GM12878 (cell line): ENCODE measurements at regions not wholly inside any gene's neighbourhood (a gene's known extent, or its start where the extent isn't known, plus 50 kb on each side); places are given as distances from the start of the nearest gene placed in this dataset.

Experiments
- ATAC-seq: fragments of 200-7000 bp; cut with Tn5 transposase; 3 replicates; pipeline ENCODE4 v1.9.1; 2020; ENCODE audit warnings: mild to moderate bottlenecking, moderate library complexity
- BruUV-seq: library from RNA; stranded (reverse); fragments of 400-500 nt; replicated peaks from 2 replicates; lab custom pipeline; 2021; lab: Mats Ljungman, UMichigan
- CTCF ChIA-PET: fragments of 300-600 bp; sonication (Branson Sonifier 250); formaldehyde crosslinking; extraction: SDS; loops from one replicate; lab custom pipeline; 2021; ENCODE audit warnings: inconsistent platforms; lab: Yijun Ruan, JAX
- POLR2A ChIA-PET: fragments of 350-600 bp; formaldehyde crosslinking; extraction: SDS; loops from one replicate; lab custom pipeline; 2021; ENCODE audit warnings: inconsistent platforms; lab: Charles Lee
- RAD21 ChIA-PET: fragments of 300-600 bp; sonication (Branson Sonifier 250); formaldehyde crosslinking; loops from one replicate; lab custom pipeline; 2023; ENCODE audit warnings: antibody characterized with exemption; ENCODE audit not compliant: unreplicated experiment; lab: Charles Lee
- SMC1A ChIA-PET: fragments of 300-600 bp; sonication (Branson Sonifier 250); formaldehyde crosslinking; loops from one replicate; lab custom pipeline; 2023; ENCODE audit not compliant: unreplicated experiment, uncharacterized antibody; lab: Charles Lee
- DNase-seq: peaks from one replicate; pipeline ENCODE4 v3.0.0-alpha.2; 2011; ENCODE audit warnings: low read depth, low spot score
- FAIRE-seq: peaks from 3 replicates; lab custom pipeline; 2011; peaks lifted over from hg19 to GRCh38; lab: Jason Lieb, UNC
- H2AFZ ChIP-seq: 2 replicates; pipeline ENCODE4 v1.6.0; 2011; ENCODE audit warnings: low read depth, low read length, control low read depth; ENCODE audit not compliant: control insufficient read depth
- H3K27ac ChIP-seq: 2 replicates; pipeline ENCODE4 v1.5.1; 2011; ENCODE audit warnings: control low read depth; ENCODE audit not compliant: control insufficient read depth, insufficient read depth
- H3K27me3 ChIP-seq, 2 experiments: replicated peaks in 1 of 2; 2 replicates each; pipeline versions ENCODE4 v1.6.0 to v1.6.1; 2011; ENCODE audit warnings: low read length in 1 of 2; ENCODE audit not compliant: control insufficient read depth in 2 of 2, insufficient read depth in 2 of 2
- H3K36me3 ChIP-seq, 2 experiments: 2 replicates each; pipeline ENCODE4 v1.5.1; 2011; ENCODE audit warnings: low read length in 1 of 2; ENCODE audit not compliant: control insufficient read depth in 2 of 2, insufficient read depth in 2 of 2
- H3K4me1 ChIP-seq: 2 replicates; pipeline ENCODE4 v1.6.1; 2011; ENCODE audit warnings: mild to moderate bottlenecking, low read length, moderate library complexity, mixed read lengths; ENCODE audit not compliant: control insufficient read depth, insufficient read depth
- H3K4me2 ChIP-seq: 2 replicates; pipeline ENCODE4 v1.6.0; 2011; ENCODE audit warnings: control low read depth; ENCODE audit not compliant: control insufficient read depth, insufficient read depth
- H3K4me3 ChIP-seq: fragments of 200-600 bp; sonication (generic); 2 replicates; pipeline ENCODE4 v1.5.1; 2016
- H3K79me2 ChIP-seq: 2 replicates; pipeline ENCODE4 v1.6.0; 2011; ENCODE audit warnings: low read length; ENCODE audit not compliant: control insufficient read depth, insufficient read depth
- H3K9ac ChIP-seq: 2 replicates; pipeline ENCODE4 v1.8.0; 2011; ENCODE audit warnings: low read length, control low read depth, mixed read lengths; ENCODE audit not compliant: control insufficient read depth, insufficient read depth
- H3K9me3 ChIP-seq: replicated peaks from 3 replicates; pipeline ENCODE4 v1.5.1; 2011; ENCODE audit warnings: mild to moderate bottlenecking, low read length; ENCODE audit not compliant: control insufficient read depth, insufficient read depth
- H4K20me1 ChIP-seq: 2 replicates; pipeline ENCODE4 v1.6.0; 2011; ENCODE audit not compliant: control insufficient read depth, insufficient read depth
- ASH2L ChIP-seq: fragments of 300-600, 200-600 bp; sonication (generic); IDR thresholded peaks from 2 replicates; pipeline ENCODE4 v1.6.1; 2017; ENCODE audit warnings: low read depth, mild to moderate bottlenecking, borderline replicate concordance
- EP300 ChIP-seq, 2 experiments: fragments of 150-350 bp in 1 of 2; IDR thresholded peaks; 2 replicates each; pipeline ENCODE4 v1.6.1; 2011 to 2012; ENCODE audit warnings: low read depth in 2 of 2, low read length in 2 of 2, borderline replicate concordance in 1 of 2, improper control_type of control experiment in 1 of 2, inconsistent platforms in 1 of 2; ENCODE audit not compliant: control insufficient read depth in 1 of 2
- ETV6 ChIP-seq, 2 experiments: fragments of 450-650 bp in 1 of 2; IDR thresholded peaks in 1 of 2; conservative IDR thresholded peaks in 1 of 2; 2 replicates each; pipeline ENCODE4 v1.6.1; 2014; ENCODE audit warnings: antibody characterized with exemption in 1 of 2, borderline replicate concordance in 1 of 2, low read depth in 1 of 2, mild to moderate bottlenecking in 1 of 2, moderate library complexity in 1 of 2
- GATAD2B ChIP-seq: fragments of 450-650 bp; conservative IDR thresholded peaks from 2 replicates; pipeline ENCODE4 v1.6.1; 2017; ENCODE audit warnings: low read depth, mild to moderate bottlenecking, moderate library complexity
- IKZF1 ChIP-seq: fragments of 450-650 bp; conservative IDR thresholded peaks from 2 replicates; pipeline ENCODE4 v1.6.1; 2017; ENCODE audit warnings: antibody characterized with exemption, mild to moderate bottlenecking
- IRF4 ChIP-seq: IDR thresholded peaks from 2 replicates; pipeline ENCODE4 v1.6.1; 2011; ENCODE audit warnings: low read depth, low read length
- JUNB ChIP-seq: IDR thresholded peaks from 2 replicates; pipeline ENCODE4 v1.6.1; 2016; ENCODE audit warnings: antibody characterized with exemption, mild to moderate bottlenecking
- NBN ChIP-seq: fragments of 450-650 bp; IDR thresholded peaks from 2 replicates; pipeline ENCODE4 v1.6.1; 2016
- NFYB ChIP-seq: IDR thresholded peaks from 2 replicates; pipeline ENCODE4 v1.6.1; 2011; ENCODE audit warnings: low read depth, mild to moderate bottlenecking, low read length, improper control_type of control experiment, moderate library complexity; ENCODE audit not compliant: insufficient read depth
- PAX8 ChIP-seq: fragments of 450-650 bp; IDR thresholded peaks from 2 replicates; pipeline ENCODE4 v1.6.1; 2017; ENCODE audit warnings: mild to moderate bottlenecking, moderate library complexity
- PKNOX1 ChIP-seq: fragments of 450-650 bp; IDR thresholded peaks from 2 replicates; pipeline ENCODE4 v1.6.1; 2016; ENCODE audit warnings: mild to moderate bottlenecking
- RB1 ChIP-seq: fragments of 450-650 bp; formaldehyde crosslinking; IDR thresholded peaks from 2 replicates; pipeline ENCODE4 v1.6.1; 2017; ENCODE audit warnings: mild to moderate bottlenecking, borderline replicate concordance
- RUNX3 ChIP-seq: IDR thresholded peaks from 2 replicates; pipeline ENCODE4 v1.6.1; 2012; ENCODE audit warnings: low read length, inconsistent platforms
- SIN3A ChIP-seq: IDR thresholded peaks from 2 replicates; pipeline ENCODE4 v1.6.1; 2012; ENCODE audit warnings: low read depth, low read length, improper control_type of control experiment
- SKIL ChIP-seq: fragments of 450-650 bp; IDR thresholded peaks from 2 replicates; pipeline ENCODE4 v1.6.1; 2017; ENCODE audit warnings: mild to moderate bottlenecking, low read depth, inconsistent platforms; ENCODE audit not compliant: poor library complexity, severe bottlenecking
- TBL1XR1 ChIP-seq: IDR thresholded peaks from 2 replicates; pipeline ENCODE4 v1.6.1; 2012; ENCODE audit warnings: low read depth, low read length, improper control_type of control experiment
- TCF7 ChIP-seq: IDR thresholded peaks from 2 replicates; pipeline ENCODE4 v1.6.1; 2014; ENCODE audit warnings: antibody characterized with exemption, borderline replicate concordance
- USF2 ChIP-seq: IDR thresholded peaks from 2 replicates; pipeline ENCODE4 v1.6.1; 2011; ENCODE audit warnings: low read depth, low read length, improper control_type of control experiment, borderline replicate concordance
- ZZZ3 ChIP-seq: IDR thresholded peaks from 2 replicates; pipeline ENCODE4 v1.6.1; 2011; ENCODE audit warnings: low read depth; ENCODE audit not compliant: control insufficient read depth, insufficient read length
- WGBS: methylation state at CpG from one replicate; pipeline ENCODE4 v1.1.6; 2016; ENCODE audit warnings: low lambda C conversion rate; ENCODE audit not compliant: insufficient replicate concordance, insufficient coverage; ENCODE audit errors: missing lambda C conversion rate; 5-methylcytosine and 5-hydroxymethylcytosine counted together
- in situ Hi-C: fragments of 300-500 bp; cut with MboI; formaldehyde crosslinking; loops from 9 replicates; pipeline ENCODE4 v1.14.3; 2018; ENCODE audit warnings: mixed read lengths
- intact Hi-C: fragments of 100-400 bp; cut with micrococcal nuclease; formaldehyde crosslinking; loops from one replicate; pipeline ENCODE4 v1.14.2; 2022; ENCODE audit not compliant: unreplicated experiment

GRCh38 chr1:233459470-233459945 is 132.0 kb downstream of the MAP3K21 start:
- ATAC-seq: peak; percentile 90
- TF ChIP-seq EP300 (IDR thresholded peaks at IDR 0.05; ENCODE audit: borderline replicate concordance in 1 of 2, control insufficient read depth in 1 of 2, low read depth in 2 of 2, low read length in 2 of 2): peak; percentile 59 to 60; a peak in 3 of 4 replicates
- peak; percentile 25; the same call in 1 of the 2 replicates for TF ChIP-seq TBL1XR1
- TF ChIP-seq IRF4: 0 out of 2 replicates have a peak, but pooled peaks have one; percentile 46
- TF ChIP-seq RB1: peak; percentile 57; the same call in 1 of the 2 replicates
- TF ChIP-seq ASH2L: 0 out of 2 replicates have a peak, but pooled peaks have one; percentile 22
- TF ChIP-seq RUNX3: peak; percentile 93
- peak; percentile 27; the same call in 1 of the 2 replicates for TF ChIP-seq NFYB
- no peak for TF ChIP-seq JUNB
- TF ChIP-seq IKZF1: peak; percentile 66; the same call in 1 of the 2 replicates
- no peak for TF ChIP-seq ETV6 (conservative IDR thresholded peaks at IDR 0.05 in 1 of 2, IDR thresholded peaks at IDR 0.05 in 1 of 2; ENCODE audit: borderline replicate concordance in 1 of 2, low read depth in 1 of 2)
- 0 out of 2 replicates have a peak, but pooled peaks have one; percentile 53 for TF ChIP-seq TCF7
- peak; percentile 58; the same call in 1 of the 2 replicates for TF ChIP-seq NBN
- no peak for TF ChIP-seq USF2
- no peak for TF ChIP-seq PAX8
- TF ChIP-seq PKNOX1: peak; percentile 53; the same call in 1 of the 2 replicates
- TF ChIP-seq ZZZ3: no peak
- TF ChIP-seq GATAD2B: peak; percentile 99
- TF ChIP-seq SIN3A: no peak
- peak; percentile 92 for TF ChIP-seq SKIL

More at GRCh38 chr1:233459470-233459945, 132.0 kb downstream of the MAP3K21 start:
- DNase-seq: peak; percentile 83
- no peaks in the 10 kb centered on the region for H3K36me3 ChIP-seq
- SMC1A ChIA-PET: interaction anchor here (0.6 to 5.5 kb wide), 11 partner anchors 11 to 206 kb away, joined by 3 to 35 read pairs (median 3); no protein-coding TSS in a partner anchor
- no TSS peak for BruUV-seq
- peak; percentile 75 for FAIRE-seq
- H4K20me1 ChIP-seq: no peaks in the 10 kb centered on the region
- in situ Hi-C loops: no loop called here
- H3K9ac ChIP-seq: no peak overlapping the region
- H3K9me3 ChIP-seq: no peaks in the 10 kb centered on the region; the same call in 2 of the 3 replicates
- no peak overlapping the region for H3K4me3 ChIP-seq
- CTCF ChIA-PET: interaction anchor here (1.3 to 2.0 kb wide), 3 partner anchors 18 to 138 kb away, joined by 3 to 11 read pairs (median 6); no protein-coding TSS in a partner anchor
- RAD21 ChIA-PET: interaction anchor here (0.6 to 4.4 kb wide), 8 partner anchors 9 to 507 kb away, joined by 3 to 28 read pairs (median 4); no protein-coding TSS in a partner anchor
- no peak overlapping the region for H3K4me2 ChIP-seq
- intact Hi-C loops: loop anchor here (1.0 kb wide), 2 partner anchors 140 to 216 kb away; no protein-coding TSS in a partner anchor
- WGBS: 0% methylated on average over 1 of the region's 1 CpG
- H3K4me1 ChIP-seq: peaks cover 8% of the 10 kb centered on the region
- peak overlapping the region; percentile 6; the same call in 1 of the 2 replicates for H2AFZ ChIP-seq
- POLR2A ChIA-PET: interaction anchor here (0.6 to 1.3 kb wide), 3 partner anchors 29 to 156 kb away, joined by 3 to 7 read pairs (median 3); no protein-coding TSS in a partner anchor
- H3K79me2 ChIP-seq: no peaks in the 10 kb centered on the region
- H3K27ac ChIP-seq: no peak overlapping the region
- no peaks in the 10 kb centered on the region for H3K27me3 ChIP-seq
